ENCODE measurements at regions not wholly inside any gene's neighbourhood (a gene's known extent, or its start where the extent isn't known, plus 50 kb on each side); places are given as distances from the start of the nearest gene placed in this dataset.

DNA sequence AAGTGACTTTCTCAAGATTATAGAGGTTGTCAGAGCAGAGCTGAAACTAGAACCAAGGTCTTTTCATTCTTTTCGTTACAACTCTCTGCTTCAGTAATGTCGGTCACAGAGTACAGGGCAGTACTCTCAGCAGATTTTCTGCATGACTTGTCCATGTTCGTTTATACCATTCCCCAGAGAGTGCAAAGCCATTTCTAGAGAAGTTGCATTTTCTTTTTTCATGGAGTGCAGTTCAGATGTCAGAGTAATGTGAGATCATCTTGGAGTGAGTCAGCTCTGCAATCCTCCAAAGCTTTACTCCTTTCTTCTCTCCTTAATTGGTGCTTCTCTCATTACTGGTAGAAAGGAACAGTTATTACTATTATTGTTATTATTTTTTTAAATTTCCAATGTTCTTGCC is 115.6 kb upstream of the B3GAT2 start:
- no peak for TF ChIP-seq POLR2AphosphoS5 (IDR thresholded peaks at IDR 0.05; ENCODE audit: borderline replicate concordance, low read depth, low read length)
- no peak for TF ChIP-seq EZH2 (IDR thresholded peaks at IDR 0.05)
- TF ChIP-seq FOXP2 (optimal IDR thresholded peaks at IDR 0.05; ENCODE audit: control extremely low read depth, extremely low read length, insufficient read depth) = no peak
